KBM-7 (cell line): ENCODE measurements at regions not wholly inside any gene's neighbourhood (a gene's known extent, or its start where the extent isn't known, plus 50 kb on each side); places are given as distances from the start of the nearest gene placed in this dataset.

ENCODE experiments used
- DNase-seq: peaks from one replicate; pipeline ENCODE4 v3.0.0-alpha.2; 2015
- in situ Hi-C: fragments of 300-500 bp; cut with MboI; formaldehyde crosslinking; loops from 2 replicates; pipeline ENCODE4 v1.14.3; 2020; ENCODE audit warnings: low sequenced_read_pairs, low pct_unique_long_range_greater_than_20kb, mixed read lengths

GRCh38 chr2:129575880-129576279 is 403.6 kb upstream of the RAB6C start:
- DNase-seq = no peak
- in situ Hi-C loops = no loop called here

- in situ Hi-C loops = no loop called here
- no peak for DNase-seq
These were observed 399.5 kb upstream of the RAB6C start for GRCh38 chr2:129580001-129580400.

GRCh38 chr2:129585760-129586159 is 393.7 kb upstream of the RAB6C start:
- in situ Hi-C loops = no loop called here
- no peak for DNase-seq

GRCh38 chr2:129587426-129588064 is 391.9 kb upstream of the RAB6C start:
- no peak for DNase-seq
- in situ Hi-C loops = no loop called here

- DNase-seq = no peak
- in situ Hi-C loops = no loop called here
These were observed 374.9 kb upstream of the RAB6C start for GRCh38 chr2:129604560-129604959.

GRCh38 chr2:129605646-129606045 is 373.8 kb upstream of the RAB6C start:
- DNase-seq = no peak
- in situ Hi-C loops = no loop called here

GRCh38 chr2:129606496-129607270 is 372.8 kb upstream of the RAB6C start:
- in situ Hi-C loops = no loop called here
- DNase-seq = no peak

- no peak for DNase-seq
- in situ Hi-C loops = no loop called here
These were observed 370.2 kb upstream of the RAB6C start for GRCh38 chr2:129609224-129609623.

- DNase-seq = no peak
These were observed 368.7 kb upstream of the RAB6C start for GRCh38 chr2:129610766-129611165.

GRCh38 chr2:129611471-129611870 is 368.0 kb upstream of the RAB6C start:
- in situ Hi-C loops = no loop called here
- DNase-seq = no peak

More at GRCh38 chr2:129610766-129611165, 368.7 kb upstream of the RAB6C start:
- in situ Hi-C loops = no loop called here

GRCh38 chr2:129619471-129619870 is 360.0 kb upstream of the RAB6C start:
- in situ Hi-C loops = no loop called here
- DNase-seq = no peak

GRCh38 chr2:129620411-129620810 is 359.1 kb upstream of the RAB6C start:
- in situ Hi-C loops = no loop called here
- DNase-seq = no peak

GRCh38 chr2:129623783-129624182 is 355.7 kb upstream of the RAB6C start:
- no peak for DNase-seq

GRCh38 chr2:129627437-129627836 is 352.0 kb upstream of the RAB6C start:
- DNase-seq = no peak
- in situ Hi-C loops = no loop called here

More at GRCh38 chr2:129623783-129624182, 355.7 kb upstream of the RAB6C start:
- in situ Hi-C loops = no loop called here

- in situ Hi-C loops = no loop called here
- DNase-seq = no peak
These were observed 342.8 kb upstream of the RAB6C start for GRCh38 chr2:129636692-129637091.

GRCh38 chr2:129641371-129641770 is 338.1 kb upstream of the RAB6C start:
- no peak for DNase-seq
- in situ Hi-C loops = no loop called here

GRCh38 chr2:129642526-129643043 is 336.9 kb upstream of the RAB6C start:
- no peak for DNase-seq
- in situ Hi-C loops = no loop called here

GRCh38 chr2:129645335-129645734 is 334.1 kb upstream of the RAB6C start:
- in situ Hi-C loops = no loop called here
- DNase-seq = no peak

GRCh38 chr2:129646107-129646506 is 333.4 kb upstream of the RAB6C start:
- in situ Hi-C loops = no loop called here
- no peak for DNase-seq

- no peak for DNase-seq
- in situ Hi-C loops = no loop called here
These were observed 326.2 kb upstream of the RAB6C start for GRCh38 chr2:129653246-129653645.

GRCh38 chr2:129654331-129654730 is 325.1 kb upstream of the RAB6C start:
- DNase-seq = no peak
- in situ Hi-C loops = no loop called here
